Neural crest cell (in vitro differentiated cells): ENCODE measurements at regions not wholly inside any gene's neighbourhood (a gene's known extent, or its start where the extent isn't known, plus 50 kb on each side); places are given as distances from the start of the nearest gene placed in this dataset.

Source experiments
- DNase-seq: peaks from one replicate; pipeline ENCODE4 v3.0.0; 2021; ENCODE audit warnings: low read depth, mixed read lengths, low spot score
- H3K27ac Mint-ChIP-seq: one replicate; pipeline ENCODE4 v1.8.0; 2021; ENCODE audit warnings: mild to moderate bottlenecking, mixed read lengths; ENCODE audit not compliant: unreplicated experiment
- H3K27me3 Mint-ChIP-seq: 2 replicates; pipeline ENCODE4 v1.8.0; 2021; ENCODE audit warnings: low read depth, mild to moderate bottlenecking, mixed read lengths
- H3K36me3 Mint-ChIP-seq: 2 replicates; pipeline ENCODE4 v1.8.0; 2021; ENCODE audit warnings: low read depth, mild to moderate bottlenecking, mixed read lengths
- H3K4me1 Mint-ChIP-seq: 2 replicates; pipeline ENCODE4 v1.8.0; 2021; ENCODE audit warnings: mixed read lengths
- H3K4me3 Mint-ChIP-seq: one replicate; pipeline ENCODE4 v1.8.0; 2021; ENCODE audit warnings: mild to moderate bottlenecking, mixed read lengths
- H3K9me3 Mint-ChIP-seq: 2 replicates; pipeline ENCODE4 v1.8.0; 2021; ENCODE audit warnings: mixed read lengths
- TF ChIP-seq, protein P1 (sequence below): fragments of 200-600 bp; sonication (generic); conservative IDR thresholded peaks from 2 replicates; pipeline ENCODE4 v1.5.0; 2021; ENCODE audit warnings: antibody characterized with exemption, mild to moderate bottlenecking

DNA sequence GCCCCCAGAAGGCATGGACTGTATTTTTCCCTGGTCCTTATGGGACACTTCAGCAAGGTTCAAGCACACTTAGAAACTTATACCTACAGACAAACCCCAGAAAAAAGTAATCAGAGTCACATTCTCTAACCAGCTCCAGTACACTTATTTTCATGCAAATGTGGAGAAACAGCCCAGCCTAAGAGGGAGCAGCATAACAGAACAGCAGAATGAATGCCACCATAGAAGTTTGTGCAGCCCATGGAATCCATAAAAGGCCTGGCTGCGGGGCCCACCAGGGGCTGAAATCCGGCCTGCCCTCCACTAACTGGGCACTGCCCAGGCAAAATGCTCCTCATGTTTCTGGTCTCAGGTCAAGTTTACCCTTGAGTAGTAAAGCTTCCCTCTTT is 60.4 kb upstream of the ATP1A1 start:
- DNase-seq, result no peak
- no peak overlapping the region for H3K4me3 Mint-ChIP-seq
- H3K4me1 Mint-ChIP-seq, result peaks cover 28% of the 10 kb centered on the region
- peak overlapping the region; percentile 37 for H3K27ac Mint-ChIP-seq
- TF ChIP-seq, protein P1, sequence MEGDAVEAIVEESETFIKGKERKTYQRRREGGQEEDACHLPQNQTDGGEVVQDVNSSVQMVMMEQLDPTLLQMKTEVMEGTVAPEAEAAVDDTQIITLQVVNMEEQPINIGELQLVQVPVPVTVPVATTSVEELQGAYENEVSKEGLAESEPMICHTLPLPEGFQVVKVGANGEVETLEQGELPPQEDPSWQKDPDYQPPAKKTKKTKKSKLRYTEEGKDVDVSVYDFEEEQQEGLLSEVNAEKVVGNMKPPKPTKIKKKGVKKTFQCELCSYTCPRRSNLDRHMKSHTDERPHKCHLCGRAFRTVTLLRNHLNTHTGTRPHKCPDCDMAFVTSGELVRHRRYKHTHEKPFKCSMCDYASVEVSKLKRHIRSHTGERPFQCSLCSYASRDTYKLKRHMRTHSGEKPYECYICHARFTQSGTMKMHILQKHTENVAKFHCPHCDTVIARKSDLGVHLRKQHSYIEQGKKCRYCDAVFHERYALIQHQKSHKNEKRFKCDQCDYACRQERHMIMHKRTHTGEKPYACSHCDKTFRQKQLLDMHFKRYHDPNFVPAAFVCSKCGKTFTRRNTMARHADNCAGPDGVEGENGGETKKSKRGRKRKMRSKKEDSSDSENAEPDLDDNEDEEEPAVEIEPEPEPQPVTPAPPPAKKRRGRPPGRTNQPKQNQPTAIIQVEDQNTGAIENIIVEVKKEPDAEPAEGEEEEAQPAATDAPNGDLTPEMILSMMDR, result no peak
- H3K9me3 Mint-ChIP-seq, result no peaks in the 10 kb centered on the region
- no peaks in the 10 kb centered on the region for H3K36me3 Mint-ChIP-seq
- H3K27me3 Mint-ChIP-seq, result no peaks in the 10 kb centered on the region

DNA sequence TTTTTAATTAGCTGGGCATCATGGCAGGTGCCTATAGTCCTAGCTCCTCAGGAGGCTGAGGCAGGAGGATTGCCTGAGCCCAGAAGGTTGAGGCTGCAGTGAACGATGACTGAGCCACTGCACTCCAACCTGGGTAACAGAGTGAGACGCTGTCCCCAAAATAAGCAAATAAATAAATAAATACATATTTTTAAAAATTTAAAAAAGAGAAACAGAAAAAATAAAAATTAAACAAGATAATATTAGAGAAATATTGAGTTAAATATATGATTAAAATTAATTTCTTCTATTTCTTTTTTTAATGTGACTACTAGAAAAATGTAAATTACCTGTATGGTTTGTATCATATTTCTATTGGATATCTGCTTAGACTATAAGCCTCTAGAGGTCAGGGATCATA is 59.3 kb upstream of the ATP1A1 start:
- TF ChIP-seq, protein P1, result no peak
- Mint-ChIP-seq H3K9me3 (no peaks in the 10 kb centered on the region), H3K27ac (no peak overlapping the region), H3K27me3 (no peaks in the 10 kb centered on the region), H3K36me3 (no peaks in the 10 kb centered on the region), H3K4me1 (peaks cover 28% of the 10 kb centered on the region), H3K4me3 (no peak overlapping the region)
- no peak for DNase-seq

DNA sequence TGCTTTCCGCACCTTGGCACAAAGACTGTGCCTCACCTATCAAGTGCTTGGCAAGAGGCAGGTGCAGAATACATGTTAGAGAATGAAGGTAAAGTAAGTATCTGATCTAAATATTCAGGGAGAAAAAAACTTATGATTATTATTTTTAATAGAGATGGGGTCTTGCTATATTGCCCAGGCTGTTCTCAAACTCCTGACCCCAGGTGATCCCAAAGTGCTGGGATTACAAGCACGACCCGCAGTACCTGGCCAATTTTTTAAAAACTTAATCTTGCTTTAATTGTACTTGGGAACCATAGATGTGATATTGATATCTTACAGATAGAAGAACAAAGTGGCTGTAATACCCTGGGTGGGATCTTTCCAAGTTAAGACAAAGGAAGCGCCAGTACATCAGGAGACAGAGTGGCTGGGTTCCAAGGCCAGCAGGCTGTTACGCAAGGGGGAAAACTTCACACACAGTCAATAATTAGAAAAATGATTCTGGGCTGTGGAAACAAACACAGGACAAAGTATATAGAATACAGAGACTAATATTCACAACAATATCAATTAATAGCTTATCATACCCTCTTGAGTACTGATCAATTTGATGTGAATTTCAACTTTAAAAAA is 58.6 kb upstream of the ATP1A1 start:
- DNase-seq, result no peak
- Mint-ChIP-seq H3K36me3 (no peaks in the 10 kb centered on the region), H3K27ac (peak overlapping the region; percentile 45), H3K4me3 (no peak overlapping the region), H3K4me1 (peaks cover 28% of the 10 kb centered on the region), H3K9me3 (no peaks in the 10 kb centered on the region), H3K27me3 (no peaks in the 10 kb centered on the region)
- TF ChIP-seq, protein P1, result no peak

DNA sequence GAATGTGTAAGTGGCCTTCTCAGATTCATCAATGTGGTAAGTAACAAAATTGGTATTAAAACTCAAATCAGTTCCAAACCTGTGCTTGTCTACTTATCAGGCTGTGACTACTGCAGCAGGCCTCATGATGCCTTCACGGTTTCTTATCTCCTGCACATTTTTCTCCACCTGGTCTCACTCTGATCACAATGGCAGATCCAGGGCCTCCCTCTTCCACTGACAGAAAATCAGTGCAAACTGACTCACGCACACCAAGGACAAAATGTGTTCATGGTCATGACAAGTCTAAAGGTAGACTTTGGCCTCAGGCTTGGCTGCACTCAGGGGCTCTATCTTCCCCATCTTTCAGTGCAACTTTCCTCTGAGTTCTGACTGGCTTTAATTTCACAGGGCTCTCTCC is 56.7 kb upstream of the ATP1A1 start:
- H3K27me3 Mint-ChIP-seq, result no peaks in the 10 kb centered on the region
- DNase-seq, result no peak
- peaks cover 21% of the 10 kb centered on the region for H3K4me1 Mint-ChIP-seq
- TF ChIP-seq, protein P1, result no peak
- no peaks in the 10 kb centered on the region for H3K36me3 Mint-ChIP-seq
- H3K27ac Mint-ChIP-seq, result no peak overlapping the region
- no peaks in the 10 kb centered on the region for H3K9me3 Mint-ChIP-seq
- no peak overlapping the region for H3K4me3 Mint-ChIP-seq

DNA sequence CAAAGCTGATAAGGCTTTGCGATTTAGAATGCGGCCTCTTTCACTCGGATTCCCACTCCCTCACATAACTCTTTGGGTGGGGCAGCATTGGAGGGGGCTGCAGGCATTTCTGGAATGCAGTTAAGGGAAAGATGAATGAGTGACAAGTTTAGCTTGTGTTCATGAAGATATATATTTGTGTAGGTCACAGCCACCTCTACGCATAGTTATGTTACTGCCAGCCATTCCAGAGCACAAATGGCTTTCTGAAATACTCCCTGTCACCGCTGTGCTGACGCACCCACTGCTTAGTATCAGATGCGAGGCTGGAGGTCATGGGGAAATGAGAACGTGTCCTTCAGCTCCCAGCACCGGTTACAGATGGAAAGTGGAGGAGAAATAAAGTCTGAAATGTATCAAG is 54.1 kb upstream of the ATP1A1 start:
- no peaks in the 10 kb centered on the region for H3K27me3 Mint-ChIP-seq

More for the DNA sequence above, 54.1 kb upstream of the ATP1A1 start:
- DNase-seq, result no peak
- H3K9me3 Mint-ChIP-seq, result no peaks in the 10 kb centered on the region
- TF ChIP-seq, protein P1, result no peak
- H3K36me3 Mint-ChIP-seq, result no peaks in the 10 kb centered on the region
- H3K4me1 Mint-ChIP-seq, result no peaks in the 10 kb centered on the region
- H3K27ac Mint-ChIP-seq, result peak overlapping the region; percentile 76
- no peak overlapping the region for H3K4me3 Mint-ChIP-seq
